Keratinocyte (primary cell): ENCODE measurements at regions not wholly inside any gene's neighbourhood (a gene's known extent, or its start where the extent isn't known, plus 50 kb on each side); places are given as distances from the start of the nearest gene placed in this dataset.

Experiments
- DNase-seq: peaks from one replicate; pipeline ENCODE4 v3.0.0-alpha.2; 2011; ENCODE audit warnings: low read depth, missing footprints, low spot score
- FAIRE-seq: peaks from 2 replicates; lab custom pipeline; 2011; peaks lifted over from hg19 to GRCh38; lab: Jason Lieb, UNC
- H2AFZ ChIP-seq: 2 replicates; pipeline ENCODE4 v1.6.0; 2012; ENCODE audit warnings: low read length, control low read depth, inconsistent platforms; ENCODE audit not compliant: control insufficient read depth
- H3K27ac ChIP-seq: 2 replicates; pipeline ENCODE4 v1.5.1; 2011; ENCODE audit warnings: low read length; ENCODE audit not compliant: control insufficient read depth, insufficient read depth
- H3K27me3 ChIP-seq: 3 replicates; pipeline ENCODE4 v1.6.0; 2011; ENCODE audit warnings: low read length; ENCODE audit not compliant: control insufficient read depth, insufficient read depth; ENCODE audit errors: extremely low read depth
- H3K36me3 ChIP-seq, 2 experiments: 2 replicates in 1 of 2; 3 replicates in 1 of 2; pipeline ENCODE4 v1.5.1; 2011; ENCODE audit warnings: low read length in 2 of 2, mild to moderate bottlenecking in 1 of 2; ENCODE audit not compliant: control insufficient read depth in 2 of 2, insufficient read depth in 2 of 2; ENCODE audit errors: extremely low read depth in 1 of 2
- H3K4me1 ChIP-seq: 3 replicates; pipeline ENCODE4 v1.5.1; 2011; ENCODE audit warnings: low read length; ENCODE audit not compliant: control insufficient read depth, insufficient read depth; ENCODE audit errors: extremely low read depth
- H3K4me2 ChIP-seq: 3 replicates; pipeline ENCODE4 v1.6.0; 2011; ENCODE audit warnings: low read depth, low read length; ENCODE audit not compliant: control insufficient read depth, insufficient read depth; ENCODE audit errors: extremely low read depth
- H3K4me3 ChIP-seq, 3 experiments: fragments of 200-600 bp in 1 of 3; sonication (generic) in 1 of 3; 2 replicates in 2 of 3; 3 replicates in 1 of 3; pipeline ENCODE4 v1.5.1; 2011 to 2016; ENCODE audit warnings: low read length in 3 of 3, mild to moderate bottlenecking in 3 of 3, control low read depth in 2 of 3, inconsistent platforms in 1 of 3, low read depth in 1 of 3, mixed read lengths in 1 of 3, mixed run types in 1 of 3, moderate library complexity in 1 of 3; ENCODE audit not compliant: control insufficient read depth in 2 of 3, insufficient read depth in 2 of 3; ENCODE audit errors: extremely low read depth in 1 of 3
- H3K79me2 ChIP-seq: 2 replicates; pipeline ENCODE4 v1.6.0; 2012; ENCODE audit warnings: low read length; ENCODE audit not compliant: control insufficient read depth, insufficient read depth
- H3K9ac ChIP-seq: 3 replicates; pipeline ENCODE4 v1.6.0; 2011; ENCODE audit warnings: low read length; ENCODE audit not compliant: control insufficient read depth, insufficient read depth; ENCODE audit errors: extremely low read depth
- H3K9me1 ChIP-seq: 3 replicates; pipeline ENCODE4 v1.6.0; 2011; ENCODE audit warnings: low read length; ENCODE audit not compliant: control insufficient read depth, insufficient read depth; ENCODE audit errors: extremely low read depth
- H3K9me3 ChIP-seq: 2 replicates; pipeline ENCODE4 v1.5.1; 2012; ENCODE audit warnings: low read depth, low read length; ENCODE audit not compliant: control insufficient read depth
- H4K20me1 ChIP-seq: 3 replicates; pipeline ENCODE4 v1.6.0; 2011; ENCODE audit warnings: low read length; ENCODE audit not compliant: control insufficient read depth, insufficient read depth; ENCODE audit errors: extremely low read depth
- CTCF ChIP-seq, 3 experiments: IDR thresholded peaks in 1 of 3; conservative IDR thresholded peaks in 1 of 3; optimal IDR thresholded peaks in 1 of 3; 2 replicates in 2 of 3; 3 replicates in 1 of 3; pipeline versions ENCODE3 to v1.5.1; 2011; ENCODE audit warnings: low read length in 3 of 3, mild to moderate bottlenecking in 3 of 3, moderate library complexity in 2 of 3, control low read depth in 1 of 3, inconsistent platforms in 1 of 3; ENCODE audit not compliant: insufficient read depth in 2 of 3; ENCODE audit errors: extremely low read depth in 1 of 3
- EZH2 ChIP-seq: IDR thresholded peaks from one replicate; pipeline ENCODE4 v1.6.1; 2012; ENCODE audit warnings: inconsistent platforms, mild to moderate bottlenecking, low read length, moderate library complexity
- dilution Hi-C: fragments of 300-500 bp; cut with MboI; formaldehyde crosslinking; loops from one replicate; pipeline ENCODE4 v1.7.0; 2020; ENCODE audit warnings: low sequenced_read_pairs; ENCODE audit not compliant: extremely low pct_ligation_motif_present

GRCh38 chr6:95087394-95088097 is 489.8 kb upstream of the MANEA start:
- H3K4me3 ChIP-seq = no peak overlapping the region
- H4K20me1 ChIP-seq = no peaks in the 10 kb centered on the region
- dilution Hi-C loops = no loop called here
- H3K4me1 ChIP-seq = peaks cover 18% of the 10 kb centered on the region
- DNase-seq = peak; percentile 75
- no peaks in the 10 kb centered on the region for H3K36me3 ChIP-seq
- H3K27me3 ChIP-seq = no peaks in the 10 kb centered on the region
- FAIRE-seq = no peak
- peak overlapping the region; percentile 82 for H3K27ac ChIP-seq
- peak overlapping the region; percentile 29 for H3K4me2 ChIP-seq
- no peaks in the 10 kb centered on the region for H3K9me3 ChIP-seq
- H2AFZ ChIP-seq = peak overlapping the region; percentile 75
- H3K9me1 ChIP-seq = no peaks in the 10 kb centered on the region
- H3K9ac ChIP-seq = peak overlapping the region; percentile 22
- TF ChIP-seq EZH2 (no peak), CTCF (optimal IDR thresholded peaks at IDR 0.05 in 1 of 3, IDR thresholded peaks at IDR 0.05 in 1 of 3, conservative IDR thresholded peaks at IDR 0.05 in 1 of 3; ENCODE audit: extremely low read depth in 1 of 3, insufficient read depth in 2 of 3, low read length in 3 of 3) (no peak)
- no peaks in the 10 kb centered on the region for H3K79me2 ChIP-seq

- dilution Hi-C loops = no loop called here
- no peak for FAIRE-seq
- Histone ChIP-seq H3K4me3 (no peak overlapping the region), H4K20me1 (no peaks in the 10 kb centered on the region), H3K9me1 (no peaks in the 10 kb centered on the region), H3K79me2 (no peaks in the 10 kb centered on the region), H2AFZ (peak overlapping the region; percentile 91), H3K27ac (peak overlapping the region; percentile 76), H3K4me1 (peaks cover 41% of the 10 kb centered on the region), H3K9me3 (no peaks in the 10 kb centered on the region), H3K4me2 (no peak overlapping the region), H3K9ac (no peak overlapping the region), H3K27me3 (no peaks in the 10 kb centered on the region), H3K36me3 (no peaks in the 10 kb centered on the region)
- no peak for DNase-seq
- TF ChIP-seq EZH2 (no peak), CTCF (optimal IDR thresholded peaks at IDR 0.05 in 1 of 3, IDR thresholded peaks at IDR 0.05 in 1 of 3, conservative IDR thresholded peaks at IDR 0.05 in 1 of 3; ENCODE audit: extremely low read depth in 1 of 3, insufficient read depth in 2 of 3, low read length in 3 of 3) (peak in 2 of 3 experiments; percentile 28 to 50)
These were observed 485.4 kb upstream of the MANEA start for GRCh38 chr6:95091823-95092436.
